ENCODE measurements at regions not wholly inside any gene's neighbourhood (a gene's known extent, or its start where the extent isn't known, plus 50 kb on each side); places are given as distances from the start of the nearest gene placed in this dataset.

DNA sequence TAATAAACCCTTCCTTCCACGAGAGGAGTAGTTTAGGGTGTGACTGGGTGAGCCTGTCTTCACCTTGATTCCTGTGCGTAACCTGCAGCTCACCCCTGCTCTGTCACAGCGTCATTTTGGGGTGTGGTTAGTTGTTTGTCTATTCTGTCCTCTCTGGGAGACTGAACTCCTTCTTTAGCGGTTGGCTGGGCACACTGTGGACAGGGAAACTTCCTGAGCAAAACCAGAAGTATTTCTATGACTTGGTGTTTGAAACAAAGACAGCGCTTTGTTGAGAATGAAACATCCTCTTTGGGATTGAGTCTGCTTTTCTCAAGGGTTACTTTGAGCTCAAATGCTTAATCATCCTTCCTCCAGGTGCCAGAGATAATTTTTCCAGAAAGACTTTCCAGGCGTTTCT is 270.7 kb downstream of the HRH4 start:
- H3K27ac Mint-ChIP-seq (ENCODE audit: unreplicated experiment) = no peak overlapping the region

DNA sequence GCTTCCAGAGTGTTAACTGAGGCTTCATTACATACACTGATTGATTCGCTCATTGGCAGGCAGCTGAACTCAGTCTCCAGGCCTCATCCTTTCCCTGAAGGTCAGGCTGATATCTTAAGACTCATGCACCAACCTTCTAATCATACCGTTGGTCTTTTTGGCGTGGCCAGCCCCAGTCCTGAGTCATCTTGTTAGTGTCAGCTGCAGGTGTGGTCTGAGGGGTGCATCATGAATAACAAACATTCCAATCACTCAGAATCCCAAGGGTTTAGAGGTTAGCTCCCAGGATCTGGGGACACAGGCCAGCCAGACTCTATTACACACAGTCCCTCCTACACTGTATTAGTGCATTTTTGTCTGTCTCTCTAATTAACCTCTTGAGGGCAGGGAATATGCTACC is 271.5 kb downstream of the HRH4 start:
- CTCF ChIA-PET = no interaction called here

More for the DNA sequence above, 270.7 kb downstream of the HRH4 start:
- intact Hi-C loops (cut with micrococcal nuclease; ENCODE audit: unreplicated experiment) = no loop called here
- Mint-ChIP-seq H3K9me3 (ENCODE audit: low read depth, unreplicated experiment) (no peaks in the 10 kb centered on the region), H3K27me3 (ENCODE audit: unreplicated experiment) (peaks cover 41% of the 10 kb centered on the region), H3K4me3 (ENCODE audit: low read depth, unreplicated experiment) (no peak overlapping the region), H3K4me1 (ENCODE audit: low read depth, unreplicated experiment) (no peaks in the 10 kb centered on the region), H3K36me3 (ENCODE audit: insufficient read depth, unreplicated experiment) (no peaks in the 10 kb centered on the region)
- CTCF ChIA-PET = interaction anchor here (0.6 kb wide), 1 partner anchor 244 kb away, joined by 4 read pairs; no protein-coding TSS in a partner anchor
- TF ChIP-seq, protein P1, sequence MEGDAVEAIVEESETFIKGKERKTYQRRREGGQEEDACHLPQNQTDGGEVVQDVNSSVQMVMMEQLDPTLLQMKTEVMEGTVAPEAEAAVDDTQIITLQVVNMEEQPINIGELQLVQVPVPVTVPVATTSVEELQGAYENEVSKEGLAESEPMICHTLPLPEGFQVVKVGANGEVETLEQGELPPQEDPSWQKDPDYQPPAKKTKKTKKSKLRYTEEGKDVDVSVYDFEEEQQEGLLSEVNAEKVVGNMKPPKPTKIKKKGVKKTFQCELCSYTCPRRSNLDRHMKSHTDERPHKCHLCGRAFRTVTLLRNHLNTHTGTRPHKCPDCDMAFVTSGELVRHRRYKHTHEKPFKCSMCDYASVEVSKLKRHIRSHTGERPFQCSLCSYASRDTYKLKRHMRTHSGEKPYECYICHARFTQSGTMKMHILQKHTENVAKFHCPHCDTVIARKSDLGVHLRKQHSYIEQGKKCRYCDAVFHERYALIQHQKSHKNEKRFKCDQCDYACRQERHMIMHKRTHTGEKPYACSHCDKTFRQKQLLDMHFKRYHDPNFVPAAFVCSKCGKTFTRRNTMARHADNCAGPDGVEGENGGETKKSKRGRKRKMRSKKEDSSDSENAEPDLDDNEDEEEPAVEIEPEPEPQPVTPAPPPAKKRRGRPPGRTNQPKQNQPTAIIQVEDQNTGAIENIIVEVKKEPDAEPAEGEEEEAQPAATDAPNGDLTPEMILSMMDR (IDR thresholded peaks at IDR 0.05; ENCODE audit: unreplicated experiment) = no peak
- DNase-seq = no peak
- BruUV-seq (replicated peaks) = no TSS peak

DNA sequence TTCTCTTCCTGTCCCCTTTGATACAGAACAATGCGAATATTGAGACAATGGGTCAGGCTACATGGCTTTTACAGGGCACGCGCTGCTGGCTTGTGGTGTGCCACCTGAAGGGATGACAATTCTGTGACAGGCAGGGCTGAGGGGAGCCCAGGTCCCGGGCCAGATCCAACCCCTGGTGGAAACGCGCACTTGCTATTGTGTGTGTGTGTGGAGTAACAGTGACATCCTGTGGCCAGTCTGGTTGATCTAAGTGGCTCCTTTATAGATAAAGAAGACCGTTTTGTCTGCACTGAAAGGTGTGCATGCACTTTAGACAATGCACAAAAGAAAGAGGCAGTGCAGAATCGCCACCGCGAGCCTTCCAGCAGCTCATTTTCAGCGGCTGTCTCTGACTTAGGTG is 273.6 kb downstream of the HRH4 start:
- CTCF ChIA-PET = no interaction called here
- H3K27me3 Mint-ChIP-seq (ENCODE audit: unreplicated experiment) = peaks cover 19% of the 10 kb centered on the region
- BruUV-seq (replicated peaks) = no TSS peak
- DNase-seq = peak; percentile 19
- intact Hi-C loops (cut with micrococcal nuclease; ENCODE audit: unreplicated experiment) = no loop called here
- H3K4me3 Mint-ChIP-seq (ENCODE audit: low read depth, unreplicated experiment) = no peak overlapping the region
- H3K36me3 Mint-ChIP-seq (ENCODE audit: insufficient read depth, unreplicated experiment) = no peaks in the 10 kb centered on the region
- H3K4me1 Mint-ChIP-seq (ENCODE audit: low read depth, unreplicated experiment) = no peaks in the 10 kb centered on the region
- H3K27ac Mint-ChIP-seq (ENCODE audit: unreplicated experiment) = no peak overlapping the region
- H3K9me3 Mint-ChIP-seq (ENCODE audit: low read depth, unreplicated experiment) = no peaks in the 10 kb centered on the region
- TF ChIP-seq, protein P1 (IDR thresholded peaks at IDR 0.05; ENCODE audit: unreplicated experiment) = no peak

More for the DNA sequence above, 271.5 kb downstream of the HRH4 start:
- no peak for DNase-seq
- TF ChIP-seq, protein P1 (IDR thresholded peaks at IDR 0.05; ENCODE audit: unreplicated experiment) = no peak
- Mint-ChIP-seq H3K27ac (ENCODE audit: unreplicated experiment) (no peak overlapping the region), H3K27me3 (ENCODE audit: unreplicated experiment) (peaks cover 39% of the 10 kb centered on the region), H3K4me3 (ENCODE audit: low read depth, unreplicated experiment) (no peak overlapping the region), H3K9me3 (ENCODE audit: low read depth, unreplicated experiment) (no peaks in the 10 kb centered on the region), H3K4me1 (ENCODE audit: low read depth, unreplicated experiment) (no peaks in the 10 kb centered on the region), H3K36me3 (ENCODE audit: insufficient read depth, unreplicated experiment) (no peaks in the 10 kb centered on the region)
- intact Hi-C loops (cut with micrococcal nuclease; ENCODE audit: unreplicated experiment) = no loop called here
- no TSS peak for BruUV-seq (replicated peaks)

DNA sequence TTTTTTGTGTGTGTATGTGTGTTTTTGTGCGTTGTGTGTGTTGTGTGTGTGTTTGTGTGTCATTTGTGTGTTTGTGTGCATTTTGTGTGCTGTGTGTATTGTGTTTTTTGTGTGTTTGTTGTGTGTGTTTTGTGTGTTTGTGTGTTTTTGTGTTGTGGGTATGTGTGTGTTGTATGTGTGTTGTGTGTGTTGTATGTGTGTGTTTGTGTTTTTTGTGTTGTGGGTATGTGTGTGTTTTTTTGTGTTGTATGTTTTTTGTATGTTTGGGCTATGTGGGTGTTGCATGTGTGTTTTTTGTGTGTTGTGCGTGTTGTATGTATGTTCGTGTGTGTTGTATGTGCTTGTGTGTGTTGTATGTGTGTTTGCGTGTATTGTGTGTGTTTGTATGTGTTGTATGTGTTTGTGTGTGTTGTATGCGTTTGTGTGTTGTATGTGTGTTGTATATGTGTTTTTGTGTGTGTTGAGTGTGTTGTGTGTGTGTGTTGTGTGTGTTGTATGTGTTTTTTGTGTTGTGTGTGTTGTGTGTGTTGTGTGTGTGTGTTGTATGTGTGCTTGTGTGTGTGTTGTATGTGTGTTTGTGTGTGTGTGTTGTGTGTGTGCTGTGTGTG is 275.3 kb downstream of the HRH4 start:
- H3K4me3 Mint-ChIP-seq (ENCODE audit: low read depth, unreplicated experiment) = no peak overlapping the region
- intact Hi-C loops (cut with micrococcal nuclease; ENCODE audit: unreplicated experiment) = no loop called here
- TF ChIP-seq, protein P1 (IDR thresholded peaks at IDR 0.05; ENCODE audit: unreplicated experiment) = no peak
- CTCF ChIA-PET = no interaction called here
- DNase-seq = no peak
- no TSS peak for BruUV-seq (replicated peaks)
- no peaks in the 10 kb centered on the region for H3K36me3 Mint-ChIP-seq (ENCODE audit: insufficient read depth, unreplicated experiment)
- H3K4me1 Mint-ChIP-seq (ENCODE audit: low read depth, unreplicated experiment) = no peaks in the 10 kb centered on the region
- H3K27me3 Mint-ChIP-seq (ENCODE audit: unreplicated experiment) = peaks cover 19% of the 10 kb centered on the region
- H3K27ac Mint-ChIP-seq (ENCODE audit: unreplicated experiment) = no peak overlapping the region
- H3K9me3 Mint-ChIP-seq (ENCODE audit: low read depth, unreplicated experiment) = no peaks in the 10 kb centered on the region
